NCI-H82 treated with DMSO at 0.1 percent for 48 hours (cell line): ENCODE measurements at regions not wholly inside any gene's neighbourhood (a gene's known extent, or its start where the extent isn't known, plus 50 kb on each side); places are given as distances from the start of the nearest gene placed in this dataset.
"Not testable (repeated sequence)": the region's sequence is repeated elsewhere in the genome, so short reads cannot be mapped to it uniquely, and the experiment has no call there.

ENCODE experiments used
- DNase-seq: peaks from one replicate; lab custom pipeline; 2025; ENCODE audit not compliant: unreplicated experiment; lab: John Stamatoyannopoulos, UW

DNA sequence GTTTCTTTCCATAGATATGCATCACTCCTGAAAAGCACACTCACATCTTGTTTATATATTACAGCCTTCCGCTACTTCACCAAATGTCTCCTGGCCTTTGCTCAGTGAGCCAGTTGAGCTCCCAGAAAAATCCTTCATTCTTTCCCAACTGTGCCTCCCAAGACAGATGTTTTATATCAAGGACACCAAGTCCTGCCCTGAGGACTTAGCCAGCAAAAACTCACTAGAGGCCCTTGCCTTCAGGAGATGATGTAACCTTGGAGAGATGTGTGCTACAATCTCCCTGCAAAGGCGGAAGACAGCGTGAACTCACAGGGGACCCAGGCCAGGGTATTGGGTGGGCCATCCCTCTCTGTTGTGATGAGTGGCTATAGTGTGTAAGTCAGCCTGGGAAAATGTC, 86.1 kb upstream of the CTAGE1 start:
- no peak for DNase-seq

DNA sequence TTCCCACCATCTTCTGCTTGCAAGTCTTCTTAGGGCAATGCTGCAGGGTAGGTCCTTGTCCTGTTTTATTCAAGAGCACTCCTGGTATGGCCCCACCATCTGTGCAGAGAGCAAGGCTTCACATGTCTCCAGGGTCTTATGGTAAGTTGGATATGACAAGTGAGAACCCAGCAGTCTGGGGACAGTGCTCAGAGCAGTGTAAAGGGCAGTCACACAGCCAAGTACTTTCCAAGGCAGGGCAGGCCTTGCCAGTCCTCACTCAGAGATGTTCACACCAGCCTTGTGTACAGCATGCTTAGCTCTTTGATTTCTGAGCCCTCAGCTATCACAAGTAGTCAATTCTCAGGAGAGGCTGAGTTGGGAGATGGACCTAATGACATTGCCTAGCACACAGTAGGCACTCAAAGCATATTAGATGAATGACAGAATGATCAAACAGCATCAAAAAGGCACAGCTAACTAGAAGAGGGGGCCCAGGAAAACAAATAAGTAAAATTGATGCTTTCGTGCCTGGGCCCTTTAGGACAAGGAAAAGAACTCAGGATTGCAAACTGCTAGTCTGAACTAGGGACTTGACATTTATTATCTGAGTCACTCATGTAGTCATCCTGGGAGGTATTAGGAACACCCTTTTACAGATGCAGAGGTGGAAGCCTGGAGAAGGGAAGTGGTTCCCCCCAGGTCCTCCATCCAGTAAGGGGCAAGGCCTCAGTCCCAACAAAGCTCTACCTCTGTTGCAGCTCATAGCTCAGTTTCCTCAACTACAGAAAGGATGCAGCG, 86.7 kb upstream of the CTAGE1 start:
- DNase-seq: no peak

DNA sequence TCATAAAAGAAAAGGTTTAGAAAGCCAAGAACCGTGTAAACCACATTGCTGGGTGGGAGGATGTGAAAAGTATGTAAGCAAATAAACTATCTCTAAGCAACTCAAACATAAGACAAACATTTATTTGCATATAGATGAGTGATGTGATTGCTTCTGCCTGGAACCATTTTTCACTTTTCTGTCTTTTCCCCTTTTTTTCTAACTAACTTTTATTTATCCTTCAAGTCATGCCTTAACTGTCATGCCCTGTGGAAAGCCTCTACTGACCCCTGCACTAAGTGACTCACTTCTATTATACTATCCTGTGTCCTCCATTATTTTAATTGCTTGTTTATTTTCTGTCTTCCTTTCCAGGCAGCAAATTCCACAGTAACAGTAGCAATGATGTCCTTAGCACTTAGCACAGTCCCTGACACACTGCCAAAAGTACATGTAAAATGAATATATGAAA, 87.5 kb upstream of the CTAGE1 start:
- DNase-seq: no peak

DNA sequence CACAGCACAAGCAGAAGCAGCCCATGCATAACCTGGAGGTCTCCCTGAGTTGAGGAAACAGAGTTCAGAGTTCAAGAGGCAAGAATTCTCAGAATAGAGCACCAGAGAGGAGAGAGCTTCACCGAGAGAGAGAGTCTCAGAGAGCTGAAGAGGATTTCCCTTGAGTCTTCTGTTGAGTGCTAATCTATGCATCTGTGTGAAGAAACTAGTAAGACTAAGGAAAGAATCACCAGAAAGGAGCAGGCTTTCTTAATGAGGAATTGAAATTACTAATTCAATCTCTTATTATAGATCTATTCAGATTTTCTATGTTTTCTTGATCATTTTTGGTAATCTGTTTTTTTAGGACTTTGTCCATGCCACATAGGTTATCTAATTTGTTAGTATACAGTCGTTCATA, 89.3 kb upstream of the CTAGE1 start:
- DNase-seq: no peak

DNA sequence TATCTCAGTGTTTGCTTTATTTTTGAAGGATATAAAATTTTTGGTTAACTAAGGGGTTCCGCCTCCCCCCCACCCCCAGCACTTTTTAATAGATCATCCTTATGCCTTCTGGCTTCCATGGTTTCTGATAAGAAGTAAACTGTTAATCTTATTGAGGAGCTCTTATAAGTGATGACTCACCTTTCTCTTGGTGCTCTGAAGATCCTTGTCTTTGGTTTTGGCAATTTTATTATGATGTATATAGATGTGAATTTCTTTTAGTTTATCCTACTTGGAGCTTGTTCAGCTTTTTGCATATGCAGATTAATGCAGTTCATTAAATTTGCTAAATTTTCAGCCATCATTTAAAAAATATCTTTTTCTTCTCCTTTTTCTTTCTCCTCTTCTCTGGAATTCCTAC, 91.7 kb upstream of the CTAGE1 start:
- DNase-seq: no peak

DNA sequence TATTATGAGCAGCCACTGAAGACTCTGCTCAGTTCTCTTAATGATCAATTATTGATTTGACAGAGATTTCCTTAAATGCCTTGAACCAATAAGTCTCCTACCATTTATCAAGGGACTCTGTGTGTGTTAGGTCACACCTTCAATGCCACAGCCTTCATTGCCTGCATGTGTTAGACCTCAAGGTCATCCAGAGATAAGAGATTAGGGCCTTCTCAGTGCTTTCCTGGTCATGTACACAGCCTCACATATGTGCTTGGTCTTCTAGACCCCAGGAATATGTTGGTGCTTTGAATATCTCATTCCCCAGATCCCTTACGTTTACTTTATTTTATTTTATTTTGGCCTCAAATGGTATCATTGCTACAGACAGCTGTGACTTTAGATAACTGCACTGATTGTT, 93.0 kb upstream of the CTAGE1 start:
- no peak for DNase-seq

DNA sequence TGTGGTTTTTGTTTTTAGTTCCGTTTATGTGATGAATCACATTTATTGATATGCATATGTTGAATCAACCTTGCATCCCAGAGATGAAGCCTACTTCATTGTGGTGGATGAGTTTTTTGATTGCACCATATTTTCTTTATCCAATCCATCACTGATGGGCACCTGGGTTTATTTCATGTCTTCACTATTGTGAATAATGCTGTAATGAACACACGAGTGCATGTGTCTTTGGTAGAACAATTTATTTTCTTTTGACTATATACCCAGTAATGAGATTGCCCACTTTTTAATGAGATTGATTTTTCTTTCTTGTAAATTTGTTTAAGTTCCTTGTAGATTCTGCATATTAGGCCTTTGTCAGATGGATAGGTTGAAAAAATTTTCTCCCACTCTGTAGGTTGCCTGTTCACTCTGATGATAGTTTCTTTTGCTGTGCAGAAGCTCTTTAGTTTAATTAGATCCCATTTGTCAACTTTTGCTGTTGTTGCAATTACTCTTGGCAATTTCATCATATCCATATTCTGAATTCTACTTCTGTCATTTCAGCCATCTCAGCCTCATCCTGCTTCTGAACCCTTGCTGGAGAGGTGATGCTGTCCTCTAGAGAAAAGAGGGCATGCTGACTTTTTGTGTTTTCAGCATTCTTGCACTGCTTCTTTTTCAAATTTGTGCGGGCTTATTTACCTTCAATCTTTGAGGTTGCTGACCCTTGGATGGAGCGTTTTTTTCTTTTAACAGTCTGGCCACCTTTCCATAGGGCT, 96.2 kb upstream of the CTAGE1 start:
- no peak for DNase-seq

DNA sequence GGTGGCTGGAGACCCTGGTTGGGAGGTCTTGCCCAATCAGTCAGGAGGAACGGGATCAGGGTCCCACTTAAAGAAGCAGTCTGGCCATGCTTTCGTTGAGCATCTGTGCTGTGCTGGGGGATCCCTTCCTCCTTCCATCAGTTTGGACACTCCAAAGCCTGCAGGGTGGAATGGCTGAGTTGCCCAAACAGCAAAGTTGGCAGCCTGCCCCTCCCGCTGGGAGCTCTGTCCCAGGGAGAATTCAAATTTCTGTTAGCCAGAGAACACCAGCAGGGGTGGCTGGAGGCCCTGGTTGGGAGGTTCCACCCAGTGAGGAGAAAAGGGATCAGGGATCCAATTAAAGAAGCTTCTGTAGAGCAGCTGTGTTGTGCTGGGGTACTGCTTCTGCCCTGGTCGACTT, 96.9 kb upstream of the CTAGE1 start:
- no peak for DNase-seq

DNA sequence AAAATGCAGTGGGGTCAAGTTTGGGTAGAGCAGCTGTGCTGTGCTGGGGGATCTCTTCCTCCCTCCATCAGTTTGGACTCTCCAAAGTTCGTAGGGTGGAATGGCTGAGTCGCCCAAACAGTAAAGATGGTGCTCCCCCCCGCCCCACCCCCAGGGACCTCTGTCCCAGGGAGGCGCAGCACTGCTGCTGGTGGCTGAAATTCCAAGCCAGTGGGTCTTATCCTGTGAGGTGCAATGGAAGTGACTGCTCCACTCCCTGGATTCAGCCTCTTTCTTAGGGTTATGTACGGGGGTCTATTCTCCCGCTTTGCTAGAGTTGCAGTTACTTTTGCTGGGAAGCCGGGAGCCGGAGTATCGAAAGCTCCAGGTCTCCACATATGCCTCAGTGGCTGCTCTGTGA, 97.5 kb upstream of the CTAGE1 start:
- no peak for DNase-seq

DNA sequence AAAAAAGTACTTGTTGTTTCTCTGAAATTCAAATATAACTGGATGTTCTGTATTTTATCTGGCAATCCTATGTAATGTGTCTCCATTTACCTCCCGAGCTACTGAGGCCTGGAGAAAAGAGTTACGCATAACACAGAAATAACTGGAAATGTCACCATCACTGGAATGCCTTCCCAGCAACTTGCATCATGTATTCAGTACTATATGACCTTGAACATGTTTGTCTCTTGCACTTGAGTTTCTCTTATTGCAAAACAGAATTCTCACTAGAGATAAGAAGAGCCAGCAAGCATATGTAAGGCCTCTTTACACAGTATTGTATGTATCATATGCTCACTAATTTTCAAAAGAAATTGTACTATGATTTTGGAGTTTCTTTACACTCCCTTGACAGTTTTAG, 99.6 kb upstream of the CTAGE1 start:
- DNase-seq: no peak

DNA sequence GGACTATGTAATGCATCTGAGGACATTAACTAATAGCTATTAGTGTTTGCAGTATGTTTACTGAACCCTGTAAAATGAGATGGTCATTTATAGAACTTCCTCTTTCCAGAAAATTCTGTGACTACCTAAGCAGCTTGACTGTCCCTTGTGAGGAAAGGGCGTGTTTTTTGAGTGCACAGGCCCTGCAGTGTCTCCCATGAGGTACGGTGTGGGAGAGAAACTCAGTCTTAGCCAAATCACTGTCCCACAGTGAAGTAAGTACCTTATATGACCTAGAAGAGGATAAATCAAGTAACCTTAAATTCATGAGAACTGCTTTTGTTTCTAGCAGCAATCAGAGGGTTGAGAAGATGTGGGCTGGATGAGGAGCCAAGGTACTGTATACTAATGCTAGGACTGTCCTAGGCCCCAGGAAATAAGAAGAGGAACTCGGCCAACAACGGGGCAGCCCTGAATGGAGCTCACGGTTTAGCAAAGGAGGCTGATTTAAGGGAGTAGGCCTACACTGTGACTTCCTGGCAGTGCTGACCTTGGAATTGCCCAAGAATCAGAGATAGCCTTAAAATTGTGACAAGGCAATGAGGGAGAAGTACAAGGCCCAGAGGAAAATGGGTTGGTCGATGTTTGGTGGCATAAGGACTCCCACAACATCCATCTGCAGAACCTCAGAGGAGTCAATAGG, 103.5 kb upstream of the CTAGE1 start:
- DNase-seq: no peak

DNA sequence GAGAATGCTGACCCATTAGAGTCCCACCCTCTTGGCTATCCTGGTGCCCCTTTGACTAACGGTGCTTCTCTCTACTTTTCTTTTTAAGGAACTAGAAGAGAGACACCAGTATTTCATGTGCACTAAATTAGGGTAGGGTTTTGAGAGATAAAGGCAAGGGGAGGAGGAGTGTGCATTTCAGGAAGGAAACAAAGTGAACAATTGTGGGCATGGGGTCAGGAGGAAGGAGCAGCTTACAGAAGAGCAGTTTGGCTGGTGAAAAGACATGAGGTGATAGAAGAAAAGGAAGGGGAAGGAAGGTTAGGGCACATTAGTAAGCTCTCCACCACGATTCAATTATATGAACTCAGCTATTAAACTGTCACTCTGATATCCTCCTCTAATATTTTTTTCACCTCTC, 105.8 kb upstream of the CTAGE1 start:
- DNase-seq: no peak

DNA sequence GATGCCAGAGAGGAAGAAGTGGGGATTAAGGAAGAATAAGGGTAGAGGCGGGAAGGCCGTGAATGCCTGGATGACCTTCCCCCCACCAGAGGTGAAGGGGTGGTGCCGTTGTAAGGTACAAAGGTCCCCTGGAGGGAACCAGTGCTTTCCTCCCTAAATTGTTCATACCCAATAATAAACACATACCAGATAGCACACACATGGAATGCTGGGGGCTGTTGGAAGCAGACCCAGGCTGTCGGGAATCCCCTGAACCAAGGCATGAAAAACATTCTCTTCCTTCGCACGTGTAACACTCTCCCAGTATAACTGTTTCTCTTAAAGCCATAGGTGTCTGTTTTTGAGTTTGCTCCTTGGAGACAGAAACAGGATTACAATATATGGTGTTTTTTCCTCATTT, 107.1 kb upstream of the CTAGE1 start:
- DNase-seq: no peak

DNA sequence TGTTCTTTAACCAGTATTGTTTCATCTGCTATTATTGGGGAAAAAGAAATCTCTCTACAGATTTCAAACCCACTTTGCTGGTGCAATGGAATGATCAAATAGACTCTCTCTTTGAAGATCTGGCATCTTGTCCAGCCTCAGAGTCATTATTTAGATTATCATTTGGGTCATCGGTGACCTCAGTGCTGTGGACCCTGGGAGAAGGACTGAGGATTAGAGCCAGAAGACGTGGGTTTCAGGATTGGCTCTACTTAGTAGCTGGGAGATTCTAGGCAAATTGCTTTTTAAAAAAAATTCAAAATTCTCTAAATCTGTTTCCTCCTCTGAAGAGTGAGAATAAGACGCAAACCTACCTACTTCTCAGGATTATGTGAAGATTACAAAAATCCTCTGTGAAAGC, 107.6 kb upstream of the CTAGE1 start:
- DNase-seq: no peak

DNA sequence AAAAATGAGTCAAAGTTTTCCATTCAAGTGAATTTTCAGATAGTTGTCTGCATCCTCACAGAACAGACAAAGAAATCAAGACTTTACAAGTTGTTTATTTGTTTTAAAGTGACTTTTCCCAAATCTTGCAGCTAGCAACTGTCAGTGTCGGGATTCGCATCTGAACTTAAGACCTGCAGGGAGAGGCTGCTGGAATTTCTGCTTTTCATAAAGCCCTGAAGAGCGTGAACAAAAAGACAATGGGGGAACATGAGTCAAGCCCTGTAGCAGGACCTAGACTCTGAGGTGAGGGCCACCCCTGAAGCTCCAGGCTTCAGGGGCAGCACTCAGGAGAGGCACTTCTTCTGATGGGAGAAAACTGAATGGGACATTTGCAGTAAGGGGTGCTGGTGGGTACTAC, 108.2 kb upstream of the CTAGE1 start:
- no peak for DNase-seq

DNA sequence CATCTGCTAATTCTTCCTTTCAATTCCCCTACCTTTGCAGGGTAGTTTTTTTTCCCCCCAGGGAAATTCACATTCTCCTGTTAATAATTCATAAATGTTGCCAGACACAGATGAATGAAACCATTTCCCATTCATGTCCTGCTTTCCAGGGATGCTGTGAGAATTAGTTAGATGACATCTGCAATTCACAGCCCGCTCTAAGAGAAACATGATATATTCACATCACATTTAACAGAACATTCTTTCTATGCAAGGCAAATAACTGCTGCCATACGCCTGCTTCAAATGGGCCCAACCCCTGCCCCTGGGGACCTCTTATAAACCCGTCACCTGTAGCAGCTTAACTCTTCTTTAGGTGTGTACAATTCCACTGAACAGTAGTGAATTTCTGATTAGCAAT, 110.6 kb upstream of the CTAGE1 start:
- no peak for DNase-seq

DNA sequence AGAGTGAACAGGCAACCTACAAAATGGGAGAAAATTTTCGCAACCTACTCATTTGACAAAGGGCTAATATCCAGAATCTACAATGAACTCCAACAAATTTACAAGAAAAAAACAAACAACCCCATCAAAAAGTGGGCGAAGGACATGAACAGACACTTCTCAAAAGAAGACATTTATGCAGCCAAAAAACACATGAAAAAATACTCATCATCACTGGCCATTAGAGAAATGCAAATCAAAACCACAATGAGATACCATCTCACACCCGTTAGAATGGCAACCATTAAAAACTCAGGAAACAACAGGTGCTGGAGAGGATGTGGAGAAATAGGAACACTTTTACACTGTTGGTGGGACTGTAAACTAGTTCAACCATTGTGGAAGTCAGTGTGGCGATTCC, 117.0 kb upstream of the CTAGE1 start:
- not testable (repeated sequence) for DNase-seq

DNA sequence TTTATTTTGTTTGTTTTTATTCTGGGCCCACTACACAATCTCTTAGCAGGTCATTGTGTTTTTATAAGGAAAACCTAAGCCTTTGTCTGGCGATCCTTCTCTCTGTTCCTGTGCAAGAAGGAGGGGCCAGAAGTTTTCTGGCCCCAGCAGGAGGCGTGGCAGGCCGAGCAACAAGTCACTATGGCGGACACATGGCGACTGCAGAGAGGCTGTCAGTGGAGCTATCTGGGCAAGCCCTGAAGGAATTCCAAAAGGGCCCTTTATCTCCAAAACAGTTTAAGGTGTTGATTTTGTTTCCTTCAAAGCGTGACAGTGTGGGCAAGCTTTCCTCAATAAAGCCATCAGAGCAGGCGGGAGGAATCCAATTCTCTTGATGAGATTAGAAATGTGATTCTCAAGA, 118.8 kb upstream of the CTAGE1 start:
- DNase-seq: no peak

DNA sequence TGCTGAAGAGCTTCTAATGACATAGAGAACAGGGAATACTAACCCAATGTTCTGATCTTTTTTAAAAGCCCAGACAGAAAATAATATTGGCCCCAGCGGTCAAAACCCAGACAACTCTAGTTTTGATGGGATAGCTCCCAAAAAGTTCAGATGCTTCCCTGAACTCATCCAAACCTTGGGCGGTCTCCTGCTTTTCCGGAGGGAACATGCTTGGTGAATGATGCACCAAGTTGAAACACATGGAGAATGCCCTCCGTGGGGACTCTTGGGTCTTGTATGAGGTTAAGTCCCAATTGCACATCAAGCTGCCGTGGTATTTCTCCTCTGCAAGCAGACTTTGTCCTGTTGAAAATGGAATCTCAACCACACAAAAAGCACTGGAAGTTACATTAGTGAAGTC, 120.7 kb upstream of the CTAGE1 start:
- DNase-seq: no peak

DNA sequence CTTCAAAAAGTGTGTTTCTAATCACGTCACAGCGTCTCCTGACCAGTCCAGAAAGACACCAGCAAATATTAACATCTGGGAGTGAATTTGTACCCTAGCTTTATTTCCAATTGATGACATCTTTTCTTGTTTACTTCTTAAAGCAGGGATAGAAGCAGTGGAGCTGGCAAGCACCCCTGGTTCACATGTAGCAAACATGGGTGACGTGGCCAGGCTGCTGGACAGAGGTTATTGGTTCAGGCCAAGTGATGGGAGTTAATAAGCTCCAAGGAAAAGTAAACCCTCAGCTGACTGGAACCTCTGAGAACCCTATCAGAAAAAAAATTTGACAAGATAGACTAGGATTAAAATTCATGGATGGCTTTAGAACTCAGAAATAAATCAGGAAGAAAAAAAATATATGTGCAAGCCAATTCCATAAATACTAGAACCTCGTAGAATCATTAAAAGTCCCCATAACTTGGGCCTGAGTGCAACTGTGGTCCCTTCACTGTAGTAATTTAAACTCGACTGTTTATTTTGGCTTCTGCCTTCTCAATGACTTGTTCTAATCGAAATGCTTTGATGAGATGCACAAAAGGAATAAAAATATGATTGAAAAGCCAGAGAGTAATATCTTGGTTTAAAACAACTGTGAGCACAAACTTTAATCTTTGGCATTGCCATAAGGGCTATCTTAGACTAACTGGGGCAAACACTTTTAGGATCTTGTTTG, 121.5 kb upstream of the CTAGE1 start:
- no peak for DNase-seq

DNA sequence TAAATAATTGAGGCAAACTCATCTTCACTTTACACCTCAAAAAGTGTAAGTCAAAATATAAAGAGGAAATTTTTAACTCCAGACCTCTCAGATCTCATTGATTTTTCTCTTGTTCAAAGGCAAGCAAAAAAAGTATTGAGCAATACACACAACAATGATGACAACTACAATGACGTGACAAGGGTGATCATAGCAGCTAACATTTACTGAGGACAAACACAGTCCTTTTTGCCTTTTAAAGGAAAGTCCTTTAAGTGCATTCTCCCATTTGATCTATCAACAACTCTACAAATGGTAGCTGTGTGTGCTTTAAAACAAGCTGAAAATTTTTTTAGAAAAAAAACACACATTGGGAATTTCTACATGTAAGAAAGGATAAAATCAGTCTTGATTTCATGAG, 123.5 kb upstream of the CTAGE1 start:
- no peak for DNase-seq
